ENCODE measurements at regions not wholly inside any gene's neighbourhood (a gene's known extent, or its start where the extent isn't known, plus 50 kb on each side); places are given as distances from the start of the nearest gene placed in this dataset.

GRCh38 chr2:159849160-159849813 lies 51.3 kb upstream of the CD302 start:
- no peaks in the 10 kb centered on the region for H3K36me3 ChIP-seq (ENCODE audit: low read depth)
- no peak overlapping the region for H3K4me3 ChIP-seq
- no peak for TF ChIP-seq CTCF (IDR thresholded peaks at IDR 0.05)
- DNase-seq (no peak), ATAC-seq (no peak)
- no peaks in the 10 kb centered on the region for H3K4me1 ChIP-seq (ENCODE audit: low read depth)
- intact Hi-C loops (cut with DNase I, micrococcal nuclease) = no loop called here
- no peaks in the 10 kb centered on the region for H3K9me3 ChIP-seq
